ENCODE measurements at regions not wholly inside any gene's neighbourhood (a gene's known extent, or its start where the extent isn't known, plus 50 kb on each side); places are given as distances from the start of the nearest gene placed in this dataset.

GRCh38 chr4:54493862-54494261, 163.9 kb upstream of the KIT start:
- no peak for DNase-seq (ENCODE audit: low spot score)

- DNase-seq (ENCODE audit: low spot score): no peak
Observed at GRCh38 chr4:54495091-54495490, 162.7 kb upstream of the KIT start.

- no peak for DNase-seq (ENCODE audit: low spot score)
Observed at GRCh38 chr4:54495641-54496040, 162.1 kb upstream of the KIT start.

- DNase-seq (ENCODE audit: low spot score): no peak
Observed at GRCh38 chr4:54496412-54496811, 161.3 kb upstream of the KIT start.

GRCh38 chr4:54497947-54498346, 159.8 kb upstream of the KIT start:
- no peak for DNase-seq (ENCODE audit: low spot score)

GRCh38 chr4:54498661-54499111, 159.1 kb upstream of the KIT start:
- DNase-seq (ENCODE audit: low spot score): peak; percentile 32

- DNase-seq (ENCODE audit: low spot score): no peak
Observed at GRCh38 chr4:54499308-54500074, 158.3 kb upstream of the KIT start.

GRCh38 chr4:54505362-54505761, 152.4 kb upstream of the KIT start:
- DNase-seq (ENCODE audit: low spot score): no peak

GRCh38 chr4:54505996-54506395, 151.8 kb upstream of the KIT start:
- DNase-seq (ENCODE audit: low spot score): no peak

GRCh38 chr4:54509057-54509456, 148.7 kb upstream of the KIT start:
- DNase-seq (ENCODE audit: low spot score): no peak

- peak; percentile 63 for DNase-seq (ENCODE audit: low spot score)
Observed at GRCh38 chr4:54513204-54513603, 144.6 kb upstream of the KIT start.

- DNase-seq (ENCODE audit: low spot score): no peak
Observed at GRCh38 chr4:54513741-54514140, 144.0 kb upstream of the KIT start.

GRCh38 chr4:54516556-54517215, 141.1 kb upstream of the KIT start:
- no peak for DNase-seq (ENCODE audit: low spot score)

- DNase-seq (ENCODE audit: low spot score): no peak
Observed at GRCh38 chr4:54517781-54518444, 139.8 kb upstream of the KIT start.

- DNase-seq (ENCODE audit: low spot score): no peak
Observed at GRCh38 chr4:54525602-54526001, 132.2 kb upstream of the KIT start.

GRCh38 chr4:54526560-54526959, 131.2 kb upstream of the KIT start:
- DNase-seq (ENCODE audit: low spot score): no peak

GRCh38 chr4:54527532-54527931, 130.2 kb upstream of the KIT start:
- no peak for DNase-seq (ENCODE audit: low spot score)

- peak; percentile 74 for DNase-seq (ENCODE audit: low spot score)
Observed at GRCh38 chr4:54539500-54540029, 118.2 kb upstream of the KIT start.

GRCh38 chr4:54540931-54541330, 116.8 kb upstream of the KIT start:
- no peak for DNase-seq (ENCODE audit: low spot score)

- peak; percentile 70 for DNase-seq (ENCODE audit: low spot score)
Observed at GRCh38 chr4:54541426-54542118, 116.2 kb upstream of the KIT start.

GRCh38 chr4:54542119-54542438, 115.7 kb upstream of the KIT start:
- peak; percentile 38 for DNase-seq (ENCODE audit: low spot score)

GRCh38 chr4:54542540-54543041, 115.2 kb upstream of the KIT start:
- DNase-seq (ENCODE audit: low spot score): no peak
